ENCODE measurements at regions not wholly inside any gene's neighbourhood (a gene's known extent, or its start where the extent isn't known, plus 50 kb on each side); places are given as distances from the start of the nearest gene placed in this dataset.
"Not testable (repeated sequence)": the region's sequence is repeated elsewhere in the genome, so short reads cannot be mapped to it uniquely, and the experiment has no call there.

DNA sequence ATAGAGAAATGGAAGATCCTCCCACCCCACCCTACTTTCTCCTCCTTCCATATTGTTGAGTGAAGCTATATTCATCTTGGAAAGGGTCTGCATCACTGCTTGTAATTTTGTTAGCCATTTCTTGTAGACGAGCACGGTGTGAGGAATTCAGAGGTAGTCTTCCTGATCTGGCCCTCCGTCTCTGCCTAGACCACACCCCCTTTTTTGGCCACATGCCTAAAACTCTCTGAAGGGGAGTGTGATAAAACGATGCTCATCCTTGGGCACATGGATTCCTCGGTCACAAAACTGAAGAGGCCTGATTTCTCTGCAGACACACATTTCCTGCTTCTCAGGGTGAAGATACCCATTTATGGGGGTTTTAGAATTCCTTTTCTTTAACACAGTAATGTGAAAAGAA is 182.8 kb downstream of the LARP7 start:
- no peak for DNase-seq (ENCODE audit: low read depth)
- H3K4me3 ChIP-seq (ENCODE audit: low read length) = no peak overlapping the region
- TF ChIP-seq, protein P1, sequence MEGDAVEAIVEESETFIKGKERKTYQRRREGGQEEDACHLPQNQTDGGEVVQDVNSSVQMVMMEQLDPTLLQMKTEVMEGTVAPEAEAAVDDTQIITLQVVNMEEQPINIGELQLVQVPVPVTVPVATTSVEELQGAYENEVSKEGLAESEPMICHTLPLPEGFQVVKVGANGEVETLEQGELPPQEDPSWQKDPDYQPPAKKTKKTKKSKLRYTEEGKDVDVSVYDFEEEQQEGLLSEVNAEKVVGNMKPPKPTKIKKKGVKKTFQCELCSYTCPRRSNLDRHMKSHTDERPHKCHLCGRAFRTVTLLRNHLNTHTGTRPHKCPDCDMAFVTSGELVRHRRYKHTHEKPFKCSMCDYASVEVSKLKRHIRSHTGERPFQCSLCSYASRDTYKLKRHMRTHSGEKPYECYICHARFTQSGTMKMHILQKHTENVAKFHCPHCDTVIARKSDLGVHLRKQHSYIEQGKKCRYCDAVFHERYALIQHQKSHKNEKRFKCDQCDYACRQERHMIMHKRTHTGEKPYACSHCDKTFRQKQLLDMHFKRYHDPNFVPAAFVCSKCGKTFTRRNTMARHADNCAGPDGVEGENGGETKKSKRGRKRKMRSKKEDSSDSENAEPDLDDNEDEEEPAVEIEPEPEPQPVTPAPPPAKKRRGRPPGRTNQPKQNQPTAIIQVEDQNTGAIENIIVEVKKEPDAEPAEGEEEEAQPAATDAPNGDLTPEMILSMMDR (conservative IDR thresholded peaks at IDR 0.05; ENCODE audit: low read depth, low read length) = no peak

DNA sequence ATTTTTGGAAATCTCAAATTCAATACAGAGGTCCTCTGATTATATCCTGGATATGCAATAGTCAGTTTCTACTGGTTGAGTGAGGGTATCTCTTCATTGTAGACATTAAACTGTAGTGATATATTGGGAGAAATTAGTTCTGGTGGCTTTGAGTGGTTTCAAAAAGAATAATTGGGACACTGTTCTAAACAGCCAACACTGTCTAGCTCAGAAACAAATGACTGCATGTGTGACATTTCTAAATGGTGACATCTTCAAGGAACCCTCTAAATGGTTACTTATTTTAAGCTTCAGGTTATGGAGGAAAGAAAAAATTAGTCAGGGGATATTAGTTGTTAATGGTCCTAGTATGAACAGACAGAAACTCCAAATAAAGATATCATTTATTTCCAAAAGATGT is 186.2 kb downstream of the LARP7 start:
- no peak overlapping the region for H3K4me3 ChIP-seq (ENCODE audit: low read length)
- no peak for DNase-seq (ENCODE audit: low read depth)
- TF ChIP-seq, protein P1 (conservative IDR thresholded peaks at IDR 0.05; ENCODE audit: low read depth, low read length) = no peak

DNA sequence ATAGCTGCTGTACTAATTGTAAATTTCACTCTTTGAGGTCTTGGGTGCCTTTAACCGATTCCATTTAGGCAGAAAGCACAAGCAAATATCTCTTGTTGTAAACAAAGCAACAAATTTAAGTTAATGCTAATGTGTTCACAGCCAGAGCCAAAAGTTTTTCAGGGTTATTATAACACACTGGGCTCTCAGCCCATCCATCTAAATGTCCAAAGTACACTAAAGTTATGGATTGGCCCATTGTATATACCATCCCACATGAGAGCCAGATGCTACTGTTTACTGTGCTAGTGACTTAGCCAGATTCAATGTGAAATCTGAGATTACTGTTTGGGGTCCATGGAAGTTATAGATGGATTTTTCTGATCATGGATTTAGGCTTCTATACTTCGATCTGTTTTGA is 186.7 kb downstream of the LARP7 start:
- no peak overlapping the region for H3K4me3 ChIP-seq (ENCODE audit: low read length)
- TF ChIP-seq, protein P1 (conservative IDR thresholded peaks at IDR 0.05; ENCODE audit: low read depth, low read length) = no peak
- no peak for DNase-seq (ENCODE audit: low read depth)

DNA sequence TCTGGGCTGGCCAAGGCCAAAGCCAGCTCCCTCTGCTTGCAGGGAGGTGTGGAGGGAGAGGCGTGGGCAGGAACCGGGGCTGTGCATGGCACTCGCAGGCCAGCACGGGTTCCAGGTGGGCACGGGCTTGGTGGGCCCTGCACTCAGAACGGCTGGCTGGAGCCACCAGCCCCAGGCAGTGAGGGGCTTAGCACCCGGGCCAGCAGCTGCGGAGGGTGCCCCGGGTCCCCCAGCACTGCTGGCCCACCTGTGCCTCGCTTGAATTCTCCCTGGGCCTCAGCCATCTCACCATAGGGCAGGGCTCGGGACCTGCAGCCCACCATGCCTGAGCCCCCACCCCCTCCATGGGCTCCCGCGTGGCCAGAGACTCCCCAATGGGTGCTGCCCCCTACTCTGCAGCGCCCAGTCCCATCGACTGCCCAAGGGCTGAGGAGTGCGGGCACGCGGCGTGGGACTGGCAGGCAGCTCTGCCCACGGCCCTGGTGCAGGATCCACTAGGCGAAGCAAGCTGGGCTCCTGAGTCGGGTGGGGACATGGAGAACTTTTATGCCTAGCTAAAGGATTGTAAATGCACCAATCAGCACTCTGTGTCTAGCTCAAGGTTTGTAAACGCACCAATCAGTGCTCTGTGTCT is 193.9 kb downstream of the LARP7 start:
- no peak overlapping the region for H3K4me3 ChIP-seq (ENCODE audit: low read length)
- TF ChIP-seq, protein P1 (conservative IDR thresholded peaks at IDR 0.05; ENCODE audit: low read depth, low read length) = no peak
- DNase-seq (ENCODE audit: low read depth) = no peak

DNA sequence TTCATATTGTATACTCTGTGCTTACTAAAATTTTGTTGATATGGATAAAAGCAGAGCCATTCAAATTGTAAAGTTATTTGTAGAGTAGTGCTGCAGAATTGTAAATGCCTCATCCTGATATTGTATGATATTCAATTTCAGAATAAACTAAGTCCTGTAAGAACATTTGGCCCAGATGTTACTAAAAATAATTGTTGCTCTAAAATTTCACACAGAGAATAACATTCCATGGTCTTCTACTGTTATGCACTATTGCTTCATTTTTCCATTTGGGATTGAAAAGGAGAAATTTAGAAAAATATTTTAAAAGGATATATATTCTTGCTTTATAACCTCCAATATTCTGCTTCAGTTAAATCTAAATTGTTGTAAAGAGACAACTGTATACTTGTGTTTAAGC is 195.6 kb downstream of the LARP7 start:
- H3K4me3 ChIP-seq (ENCODE audit: low read length) = no peak overlapping the region
- no peak for DNase-seq (ENCODE audit: low read depth)
- TF ChIP-seq, protein P1 (conservative IDR thresholded peaks at IDR 0.05; ENCODE audit: low read depth, low read length) = no peak

DNA sequence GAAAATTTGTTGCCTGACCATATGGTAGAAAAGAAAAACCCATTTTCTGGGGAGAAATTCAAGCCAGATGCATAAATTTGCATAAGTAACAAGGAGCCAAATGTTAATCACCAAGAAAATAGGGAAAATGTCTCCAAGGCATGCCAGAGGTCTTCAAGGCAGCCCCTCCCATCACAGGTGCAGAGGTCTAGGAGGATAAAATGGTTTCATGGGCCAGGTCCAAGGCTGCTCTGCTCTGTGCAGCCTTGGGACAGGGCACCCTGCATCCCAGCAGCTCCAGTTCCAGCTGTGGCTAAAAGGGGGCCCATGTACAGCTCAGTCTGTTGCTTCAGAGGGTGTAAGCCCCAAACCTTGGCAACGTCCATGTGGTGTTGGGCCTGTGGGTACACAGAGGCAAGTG is 200.0 kb downstream of the LARP7 start:
- TF ChIP-seq, protein P1 (conservative IDR thresholded peaks at IDR 0.05; ENCODE audit: low read depth, low read length) = no peak
- DNase-seq (ENCODE audit: low read depth) = no peak
- H3K4me3 ChIP-seq (ENCODE audit: low read length) = no peak overlapping the region

DNA sequence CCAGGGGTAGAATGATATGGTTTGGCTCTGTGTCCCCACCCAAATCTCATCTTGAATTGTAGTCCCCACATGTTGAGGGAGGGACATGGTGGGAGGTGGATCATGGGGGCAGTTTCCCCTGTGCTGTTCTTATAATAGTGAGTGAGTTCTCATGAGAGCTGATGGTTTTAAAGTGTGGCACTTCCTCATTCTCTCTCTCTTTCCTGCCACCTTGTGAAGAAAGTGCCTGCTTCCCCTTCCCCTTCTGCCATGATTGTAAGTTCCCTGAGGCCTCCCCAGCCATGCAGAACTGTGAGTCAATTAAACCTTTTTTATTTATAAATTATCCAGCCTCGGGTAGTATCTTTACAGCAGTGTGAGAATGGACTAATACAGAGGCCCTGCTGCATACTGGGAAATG is 201.1 kb downstream of the LARP7 start:
- not testable (repeated sequence) for H3K4me3 ChIP-seq (ENCODE audit: low read length); DNase-seq (ENCODE audit: low read depth)

DNA sequence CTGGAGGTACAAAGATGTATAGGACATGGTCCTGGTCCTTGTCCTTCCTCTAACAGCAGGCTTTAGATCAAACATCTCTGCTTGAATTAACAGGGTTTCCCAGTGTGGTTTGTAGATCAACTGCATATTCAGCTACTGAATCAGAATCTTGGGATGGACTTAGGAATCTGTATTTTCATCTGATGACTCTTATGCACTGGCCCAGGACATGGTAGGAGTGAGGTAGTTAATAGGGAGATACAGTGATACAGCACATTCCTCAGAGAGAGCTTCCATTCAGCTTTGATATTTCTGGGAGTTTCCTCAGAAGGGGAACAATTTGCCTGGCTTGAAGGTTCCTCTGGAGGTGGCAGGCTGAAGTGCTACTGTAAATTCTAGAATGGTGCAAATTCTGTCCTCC is 203.1 kb downstream of the LARP7 start:
- TF ChIP-seq, protein P1 (conservative IDR thresholded peaks at IDR 0.05; ENCODE audit: low read depth, low read length) = no peak
- DNase-seq (ENCODE audit: low read depth) = no peak
- no peak overlapping the region for H3K4me3 ChIP-seq (ENCODE audit: low read length)

Data from retinal pigment epithelial cell (primary cell).